DMS 273 (cell line): ENCODE measurements at regions not wholly inside any gene's neighbourhood (a gene's known extent, or its start where the extent isn't known, plus 50 kb on each side); places are given as distances from the start of the nearest gene placed in this dataset.
"Not testable (repeated sequence)": the region's sequence is repeated elsewhere in the genome, so short reads cannot be mapped to it uniquely, and the experiment has no call there.

ENCODE experiments used
- DNase-seq: peaks from one replicate; lab custom pipeline; 2025; ENCODE audit not compliant: unreplicated experiment; lab: John Stamatoyannopoulos, UW

- DNase-seq = no peak
Measured at GRCh38 chr4:32864713-32865351, 2144.7 kb downstream of the PCDH7 start.

GRCh38 chr4:32876546-32876945 lies 2156.4 kb downstream of the PCDH7 start:
- DNase-seq = no peak

GRCh38 chr4:32879913-32880312 lies 2159.7 kb downstream of the PCDH7 start:
- DNase-seq = no peak

- no peak for DNase-seq
Measured at GRCh38 chr4:32884198-32884597, 2164.0 kb downstream of the PCDH7 start.

- no peak for DNase-seq
Measured at GRCh38 chr4:32890398-32890797, 2170.2 kb downstream of the PCDH7 start.

GRCh38 chr4:32909053-32909452 lies 2188.9 kb downstream of the PCDH7 start:
- no peak for DNase-seq

- DNase-seq = no peak
Measured at GRCh38 chr4:32909736-32910135, 2189.6 kb downstream of the PCDH7 start.

GRCh38 chr4:32917586-32917985 lies 2197.4 kb downstream of the PCDH7 start:
- no peak for DNase-seq

GRCh38 chr4:32929796-32930699 lies 2209.9 kb downstream of the PCDH7 start:
- DNase-seq = no peak

GRCh38 chr4:32930700-32931099 lies 2210.5 kb downstream of the PCDH7 start:
- DNase-seq = no peak

- no peak for DNase-seq
Measured at GRCh38 chr4:32931475-32931874, 2211.3 kb downstream of the PCDH7 start.

- no peak for DNase-seq
Measured at GRCh38 chr4:32932156-32932555, 2212.0 kb downstream of the PCDH7 start.

- not testable (repeated sequence) for DNase-seq
Measured at GRCh38 chr4:32939222-32939621, 2219.1 kb downstream of the PCDH7 start.

- DNase-seq = no peak
Measured at GRCh38 chr4:32950866-32951265, 2230.7 kb downstream of the PCDH7 start.

GRCh38 chr4:32958586-32958985 lies 2238.4 kb downstream of the PCDH7 start:
- no peak for DNase-seq

GRCh38 chr4:32962100-32962499 lies 2241.9 kb downstream of the PCDH7 start:
- DNase-seq = no peak

GRCh38 chr4:32985256-32985655 lies 2265.1 kb downstream of the PCDH7 start:
- peak; percentile 1 for DNase-seq

GRCh38 chr4:32986236-32986635 lies 2266.1 kb downstream of the PCDH7 start:
- no peak for DNase-seq

- no peak for DNase-seq
Measured at GRCh38 chr4:32987111-32987510, 2266.9 kb downstream of the PCDH7 start.

- DNase-seq = peak; percentile 57
Measured at GRCh38 chr4:32988165-32988811, 2268.1 kb downstream of the PCDH7 start.

- DNase-seq = no peak
Measured at GRCh38 chr4:32991663-32992062, 2271.5 kb downstream of the PCDH7 start.
